Smooth muscle cell (in vitro differentiated cells): ENCODE measurements at regions not wholly inside any gene's neighbourhood (a gene's known extent, or its start where the extent isn't known, plus 50 kb on each side); places are given as distances from the start of the nearest gene placed in this dataset.

ENCODE experiments used
- DNase-seq: peaks from one replicate; lab custom pipeline; 2025; ENCODE audit not compliant: unreplicated experiment; lab: John Stamatoyannopoulos, UW
- H2AFZ ChIP-seq: fragments of 200-600 bp; sonication (generic); 2 replicates; pipeline ENCODE4 v1.6.0; 2016; ENCODE audit warnings: antibody characterized with exemption, low read depth, mild to moderate bottlenecking
- H3F3A ChIP-seq: fragments of 200-600 bp; sonication (generic); 2 replicates; pipeline ENCODE4 v1.6.0; 2017; ENCODE audit warnings: antibody characterized with exemption, low read depth
- H3K27ac ChIP-seq: fragments of 200-600 bp; sonication (generic); 2 replicates; pipeline ENCODE4 v1.5.1; 2016; ENCODE audit warnings: low read depth, mild to moderate bottlenecking
- H3K27me3 ChIP-seq: fragments of 200-600 bp; sonication (generic); 2 replicates; pipeline ENCODE4 v1.6.1; 2016; ENCODE audit warnings: low read depth, mild to moderate bottlenecking
- H3K36me3 ChIP-seq: fragments of 200-600 bp; sonication (generic); 2 replicates; pipeline ENCODE4 v1.5.1; 2016; ENCODE audit warnings: low read depth
- H3K4me1 ChIP-seq: fragments of 200-600 bp; sonication (generic); 2 replicates; pipeline ENCODE4 v1.5.1; 2016; ENCODE audit warnings: low read depth
- H3K4me2 ChIP-seq: fragments of 200-600 bp; sonication (generic); 2 replicates; pipeline ENCODE4 v1.6.0; 2016; ENCODE audit warnings: mild to moderate bottlenecking
- H3K4me3 ChIP-seq: fragments of 200-600 bp; sonication (generic); 2 replicates; pipeline ENCODE4 v1.5.1; 2016; ENCODE audit warnings: mild to moderate bottlenecking
- H3K79me2 ChIP-seq: fragments of 200-600 bp; sonication (generic); 2 replicates; pipeline ENCODE4 v1.6.0; 2016; ENCODE audit warnings: low read depth, mild to moderate bottlenecking
- H3K9ac ChIP-seq: fragments of 200-600 bp; sonication (generic); 2 replicates; pipeline ENCODE4 v1.6.0; 2016; ENCODE audit warnings: low read depth
- H3K9me3 ChIP-seq: fragments of 200-600 bp; sonication (generic); replicated peaks from 2 replicates; pipeline ENCODE4 v1.5.1; 2016; ENCODE audit warnings: low read depth
- H4K20me1 ChIP-seq: fragments of 200-600 bp; sonication (generic); 2 replicates; pipeline ENCODE4 v1.6.0; 2016; ENCODE audit warnings: low read depth
- WGBS: methylation state at CpG from one replicate; pipeline ENCODE4 v1.1.7; 2016; ENCODE audit warnings: low lambda C conversion rate; 5-methylcytosine and 5-hydroxymethylcytosine counted together
- TF ChIP-seq, protein P1 (sequence below): fragments of 200-600 bp; sonication (generic); IDR thresholded peaks from 2 replicates; pipeline ENCODE4 v1.5.1; 2017; ENCODE audit warnings: borderline replicate concordance, mild to moderate bottlenecking, antibody characterized with exemption; ENCODE audit not compliant: insufficient read depth, poor library complexity, severe bottlenecking

GRCh38 chr17:70295329-70295728, 126.0 kb downstream of the KCNJ2 start:
- Histone ChIP-seq H3K4me2 (no peak overlapping the region), H3K36me3 (no peaks in the 10 kb centered on the region), H3K9ac (no peak overlapping the region), H3K27ac (no peak overlapping the region), H4K20me1 (no peaks in the 10 kb centered on the region), H3F3A (no peaks in the 10 kb centered on the region), H3K27me3 (peaks cover 5% of the 10 kb centered on the region), H2AFZ (no peak overlapping the region), H3K9me3 (no peaks in the 10 kb centered on the region), H3K79me2 (no peaks in the 10 kb centered on the region), H3K4me3 (no peak overlapping the region), H3K4me1 (no peaks in the 10 kb centered on the region)
- 64% methylated on average over 1 of the region's 1 CpG for WGBS
- TF ChIP-seq, protein P1, sequence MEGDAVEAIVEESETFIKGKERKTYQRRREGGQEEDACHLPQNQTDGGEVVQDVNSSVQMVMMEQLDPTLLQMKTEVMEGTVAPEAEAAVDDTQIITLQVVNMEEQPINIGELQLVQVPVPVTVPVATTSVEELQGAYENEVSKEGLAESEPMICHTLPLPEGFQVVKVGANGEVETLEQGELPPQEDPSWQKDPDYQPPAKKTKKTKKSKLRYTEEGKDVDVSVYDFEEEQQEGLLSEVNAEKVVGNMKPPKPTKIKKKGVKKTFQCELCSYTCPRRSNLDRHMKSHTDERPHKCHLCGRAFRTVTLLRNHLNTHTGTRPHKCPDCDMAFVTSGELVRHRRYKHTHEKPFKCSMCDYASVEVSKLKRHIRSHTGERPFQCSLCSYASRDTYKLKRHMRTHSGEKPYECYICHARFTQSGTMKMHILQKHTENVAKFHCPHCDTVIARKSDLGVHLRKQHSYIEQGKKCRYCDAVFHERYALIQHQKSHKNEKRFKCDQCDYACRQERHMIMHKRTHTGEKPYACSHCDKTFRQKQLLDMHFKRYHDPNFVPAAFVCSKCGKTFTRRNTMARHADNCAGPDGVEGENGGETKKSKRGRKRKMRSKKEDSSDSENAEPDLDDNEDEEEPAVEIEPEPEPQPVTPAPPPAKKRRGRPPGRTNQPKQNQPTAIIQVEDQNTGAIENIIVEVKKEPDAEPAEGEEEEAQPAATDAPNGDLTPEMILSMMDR: no peak
- DNase-seq: no peak

DNA sequence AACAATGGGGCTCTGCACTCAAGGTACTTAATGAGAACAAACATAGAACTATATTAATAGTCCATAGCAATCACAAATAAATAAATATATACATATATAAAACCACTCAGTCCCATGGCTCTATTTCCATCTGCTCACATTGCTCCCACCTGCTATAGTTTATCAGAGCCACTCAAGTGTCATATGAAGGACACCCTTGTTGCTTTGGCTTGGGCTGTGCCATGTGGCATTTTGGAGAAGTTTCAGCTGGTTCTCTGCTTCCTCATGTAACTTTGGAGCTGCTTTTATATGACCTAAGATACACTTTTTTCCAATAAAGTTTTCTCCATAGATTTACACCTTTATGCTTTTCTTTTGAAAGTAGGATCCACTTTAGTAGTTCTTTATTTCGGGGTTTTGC, 126.4 kb downstream of the KCNJ2 start:
- Histone ChIP-seq H3K4me1 (no peaks in the 10 kb centered on the region), H2AFZ (no peak overlapping the region), H3K27me3 (peaks cover 5% of the 10 kb centered on the region), H3K79me2 (no peaks in the 10 kb centered on the region), H4K20me1 (no peaks in the 10 kb centered on the region), H3K4me3 (no peak overlapping the region), H3K9me3 (no peaks in the 10 kb centered on the region), H3F3A (no peaks in the 10 kb centered on the region), H3K9ac (no peak overlapping the region), H3K36me3 (no peaks in the 10 kb centered on the region), H3K4me2 (no peak overlapping the region), H3K27ac (no peak overlapping the region)
- DNase-seq: no peak
- TF ChIP-seq, protein P1: no peak
- WGBS: 97% methylated on average over 1 of the region's 1 CpG

GRCh38 chr17:70296456-70296855, 127.1 kb downstream of the KCNJ2 start:
- no peak for DNase-seq
- Histone ChIP-seq H3K36me3 (no peaks in the 10 kb centered on the region), H3K4me1 (no peaks in the 10 kb centered on the region), H3F3A (no peaks in the 10 kb centered on the region), H3K27me3 (peaks cover 5% of the 10 kb centered on the region), H3K4me2 (no peak overlapping the region), H3K79me2 (no peaks in the 10 kb centered on the region), H3K9me3 (no peaks in the 10 kb centered on the region), H3K4me3 (no peak overlapping the region), H3K9ac (no peak overlapping the region), H3K27ac (no peak overlapping the region), H4K20me1 (no peaks in the 10 kb centered on the region), H2AFZ (no peak overlapping the region)
- 82% methylated on average over 2 of the region's 2 CpGs for WGBS
- TF ChIP-seq, protein P1: no peak

- Histone ChIP-seq H3K36me3 (no peaks in the 10 kb centered on the region), H3K79me2 (no peaks in the 10 kb centered on the region), H3K9ac (no peak overlapping the region), H3K4me2 (no peak overlapping the region), H4K20me1 (no peaks in the 10 kb centered on the region), H3K27me3 (peaks cover 9% of the 10 kb centered on the region), H2AFZ (no peak overlapping the region), H3K4me3 (no peak overlapping the region), H3F3A (no peaks in the 10 kb centered on the region), H3K9me3 (no peaks in the 10 kb centered on the region), H3K27ac (no peak overlapping the region), H3K4me1 (no peaks in the 10 kb centered on the region)
- WGBS: 88% methylated on average over 2 of the region's 2 CpGs
- DNase-seq: no peak
- TF ChIP-seq, protein P1: no peak
Measured at GRCh38 chr17:70297397-70297796, 128.1 kb downstream of the KCNJ2 start.
